Sigmoid colon (tissue), 4 donors: ENCODE measurements at regions not wholly inside any gene's neighbourhood (a gene's known extent, or its start where the extent isn't known, plus 50 kb on each side); places are given as distances from the start of the nearest gene placed in this dataset.

Experiments
- POLR2A ChIP-seq, 2 donors: fragments of 450-650 bp; IDR thresholded peaks; one replicate each; pipeline ENCODE4 v1.6.1; 2016; ENCODE audit warnings: antibody characterized with exemption in 2 of 2, mild to moderate bottlenecking in 2 of 2, moderate library complexity in 2 of 2
- POLR2AphosphoS5 ChIP-seq, 4 donors: sonication (generic); formaldehyde crosslinking; IDR thresholded peaks; one replicate each; pipeline ENCODE4 v1.6.1; 2017; ENCODE audit warnings: antibody characterized with exemption in 4 of 4
- TF ChIP-seq, protein P1 (sequence below), 4 experiments: fragments of 450-650 bp in 3 of 4; fragments of 200-600 bp in 1 of 4; IDR thresholded peaks; one replicate each; pipeline ENCODE4 v1.5.1; 2016 to 2019; ENCODE audit warnings: antibody characterized with exemption in 4 of 4, mild to moderate bottlenecking in 3 of 4, moderate library complexity in 2 of 4

DNA sequence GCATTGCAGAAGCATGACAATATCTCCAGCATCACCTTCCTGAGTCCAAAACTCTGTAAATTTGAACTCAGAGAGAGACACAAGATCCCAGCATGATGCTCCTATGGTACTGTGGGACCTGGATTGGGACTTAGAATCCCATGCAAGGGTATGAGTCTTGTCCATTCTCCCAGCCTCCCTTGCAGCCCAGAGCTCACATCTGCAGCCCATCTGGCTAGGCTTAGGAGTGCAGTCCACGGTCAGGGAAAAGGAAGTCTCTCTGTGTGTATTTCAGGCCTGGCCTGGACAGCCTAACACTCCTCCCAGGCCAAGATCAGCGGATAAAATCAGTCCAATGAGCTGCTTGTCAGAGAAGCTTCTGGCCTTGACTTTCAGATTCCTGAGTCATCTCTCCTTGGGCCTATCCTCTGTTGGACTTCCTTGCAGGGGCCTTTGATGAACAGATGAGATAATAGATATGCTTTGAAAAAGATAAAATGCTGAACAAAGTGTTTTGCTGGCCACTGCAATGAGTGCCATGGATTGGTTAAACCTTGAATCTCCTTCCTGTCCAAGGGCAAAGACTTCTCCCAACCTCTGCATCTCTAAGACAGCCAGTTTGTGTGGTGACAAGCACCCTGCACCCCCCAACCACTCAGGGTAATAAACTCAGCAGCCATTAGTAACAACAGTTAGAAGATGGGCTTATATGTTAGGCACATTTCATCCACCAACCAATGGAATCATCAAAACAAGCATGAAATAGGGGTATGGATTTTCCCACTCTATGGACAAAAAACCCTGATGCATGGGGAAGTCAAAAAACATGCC is 412.8 kb upstream of the TBX3 start:
- TF ChIP-seq POLR2A (IDR thresholded peaks at IDR 0.05), result no peak
- TF ChIP-seq, protein P1, sequence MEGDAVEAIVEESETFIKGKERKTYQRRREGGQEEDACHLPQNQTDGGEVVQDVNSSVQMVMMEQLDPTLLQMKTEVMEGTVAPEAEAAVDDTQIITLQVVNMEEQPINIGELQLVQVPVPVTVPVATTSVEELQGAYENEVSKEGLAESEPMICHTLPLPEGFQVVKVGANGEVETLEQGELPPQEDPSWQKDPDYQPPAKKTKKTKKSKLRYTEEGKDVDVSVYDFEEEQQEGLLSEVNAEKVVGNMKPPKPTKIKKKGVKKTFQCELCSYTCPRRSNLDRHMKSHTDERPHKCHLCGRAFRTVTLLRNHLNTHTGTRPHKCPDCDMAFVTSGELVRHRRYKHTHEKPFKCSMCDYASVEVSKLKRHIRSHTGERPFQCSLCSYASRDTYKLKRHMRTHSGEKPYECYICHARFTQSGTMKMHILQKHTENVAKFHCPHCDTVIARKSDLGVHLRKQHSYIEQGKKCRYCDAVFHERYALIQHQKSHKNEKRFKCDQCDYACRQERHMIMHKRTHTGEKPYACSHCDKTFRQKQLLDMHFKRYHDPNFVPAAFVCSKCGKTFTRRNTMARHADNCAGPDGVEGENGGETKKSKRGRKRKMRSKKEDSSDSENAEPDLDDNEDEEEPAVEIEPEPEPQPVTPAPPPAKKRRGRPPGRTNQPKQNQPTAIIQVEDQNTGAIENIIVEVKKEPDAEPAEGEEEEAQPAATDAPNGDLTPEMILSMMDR (IDR thresholded peaks at IDR 0.05), result no peak
- no peak for TF ChIP-seq POLR2AphosphoS5 (IDR thresholded peaks at IDR 0.05)
